ENCODE measurements at regions not wholly inside any gene's neighbourhood (a gene's known extent, or its start where the extent isn't known, plus 50 kb on each side); places are given as distances from the start of the nearest gene placed in this dataset.
"Not testable (repeated sequence)": the region's sequence is repeated elsewhere in the genome, so short reads cannot be mapped to it uniquely, and the experiment has no call there.

GRCh38 chr7:138309186-138309585 is 150.9 kb upstream of the TRIM24 start:
- no peak for ATAC-seq (ENCODE audit: low FRiP score)

DNA sequence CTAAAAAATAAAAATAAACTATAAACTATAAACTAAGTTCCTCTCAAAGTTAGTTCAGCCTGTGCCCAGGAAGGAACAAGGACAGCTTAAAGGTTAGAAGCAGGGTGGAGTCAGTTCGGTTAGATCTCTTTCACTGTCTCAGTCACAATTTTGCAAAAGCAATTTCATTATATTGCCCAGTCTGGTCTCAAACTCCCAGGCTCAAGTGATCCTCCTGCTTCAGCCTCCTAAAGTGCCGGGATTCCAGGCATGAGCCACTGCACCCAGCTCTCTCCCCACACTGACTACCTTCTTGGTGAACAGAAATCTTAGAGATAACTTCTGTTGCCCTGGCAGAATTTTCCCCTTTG is 146.3 kb upstream of the TRIM24 start:
- ATAC-seq (ENCODE audit: low FRiP score) (no peak), DNase-seq (ENCODE audit: low spot score) (no peak)
- TF ChIP-seq, protein P1, sequence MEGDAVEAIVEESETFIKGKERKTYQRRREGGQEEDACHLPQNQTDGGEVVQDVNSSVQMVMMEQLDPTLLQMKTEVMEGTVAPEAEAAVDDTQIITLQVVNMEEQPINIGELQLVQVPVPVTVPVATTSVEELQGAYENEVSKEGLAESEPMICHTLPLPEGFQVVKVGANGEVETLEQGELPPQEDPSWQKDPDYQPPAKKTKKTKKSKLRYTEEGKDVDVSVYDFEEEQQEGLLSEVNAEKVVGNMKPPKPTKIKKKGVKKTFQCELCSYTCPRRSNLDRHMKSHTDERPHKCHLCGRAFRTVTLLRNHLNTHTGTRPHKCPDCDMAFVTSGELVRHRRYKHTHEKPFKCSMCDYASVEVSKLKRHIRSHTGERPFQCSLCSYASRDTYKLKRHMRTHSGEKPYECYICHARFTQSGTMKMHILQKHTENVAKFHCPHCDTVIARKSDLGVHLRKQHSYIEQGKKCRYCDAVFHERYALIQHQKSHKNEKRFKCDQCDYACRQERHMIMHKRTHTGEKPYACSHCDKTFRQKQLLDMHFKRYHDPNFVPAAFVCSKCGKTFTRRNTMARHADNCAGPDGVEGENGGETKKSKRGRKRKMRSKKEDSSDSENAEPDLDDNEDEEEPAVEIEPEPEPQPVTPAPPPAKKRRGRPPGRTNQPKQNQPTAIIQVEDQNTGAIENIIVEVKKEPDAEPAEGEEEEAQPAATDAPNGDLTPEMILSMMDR (IDR thresholded peaks at IDR 0.05), result no peak

More at GRCh38 chr7:138309186-138309585, 150.9 kb upstream of the TRIM24 start:
- TF ChIP-seq, protein P1 (IDR thresholded peaks at IDR 0.05), result no peak
- DNase-seq (ENCODE audit: low spot score), result no peak

- ATAC-seq (ENCODE audit: low FRiP score) (no peak), DNase-seq (ENCODE audit: low spot score) (no peak)
- TF ChIP-seq, protein P1 (IDR thresholded peaks at IDR 0.05), result no peak
Measured at GRCh38 chr7:138316421-138317043, 143.5 kb upstream of the TRIM24 start.

DNA sequence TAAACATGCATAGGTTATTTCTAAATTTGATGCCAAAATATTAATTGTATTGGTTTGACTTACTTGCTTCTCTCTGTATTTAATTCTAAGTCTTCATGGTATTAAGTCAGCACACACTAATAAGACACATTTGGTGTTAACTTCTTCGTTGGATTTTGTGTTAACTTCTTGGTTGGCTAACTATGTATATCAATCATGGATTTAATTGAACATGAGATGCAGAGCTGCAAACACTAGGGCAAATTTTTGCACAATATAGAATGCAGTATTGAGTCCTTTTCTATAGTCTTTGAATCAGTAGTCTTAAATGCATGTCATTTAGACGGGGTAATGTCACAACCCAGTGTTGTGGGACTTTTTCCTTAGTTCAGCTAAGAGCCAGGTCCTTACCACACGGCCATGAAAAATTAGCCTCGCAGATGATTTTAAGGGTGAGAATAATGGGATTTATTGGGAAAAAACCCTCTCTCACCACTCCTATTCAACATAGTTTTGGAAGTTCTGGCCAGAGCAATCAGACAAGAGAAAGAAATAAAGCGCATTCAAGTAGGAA is 142.9 kb upstream of the TRIM24 start:
- DNase-seq (ENCODE audit: low spot score) (no peak), ATAC-seq (ENCODE audit: low FRiP score) (no peak)
- TF ChIP-seq, protein P1 (IDR thresholded peaks at IDR 0.05), result no peak

DNA sequence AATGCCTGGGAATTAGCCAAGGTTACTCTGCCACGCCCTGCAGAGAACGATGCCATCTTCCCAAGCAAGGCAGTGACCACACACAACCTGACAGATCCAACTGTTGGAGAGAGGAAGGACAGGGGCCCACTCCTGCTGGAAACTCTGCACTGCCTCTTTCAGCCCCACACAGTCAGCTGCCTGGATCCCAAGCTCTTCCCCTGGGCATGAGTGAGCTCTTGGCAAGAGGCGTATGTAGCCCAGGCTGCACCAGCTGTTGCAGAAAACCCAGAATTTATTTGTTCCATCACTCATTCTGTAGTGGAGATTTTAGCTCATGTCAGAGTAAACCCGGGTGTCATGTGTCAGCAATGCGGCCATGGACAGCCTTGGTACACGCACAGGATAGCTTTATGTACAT is 135.1 kb upstream of the TRIM24 start:
- DNase-seq (ENCODE audit: low spot score), result no peak
- no peak for ATAC-seq (ENCODE audit: low FRiP score)
- TF ChIP-seq, protein P1 (IDR thresholded peaks at IDR 0.05), result no peak

DNA sequence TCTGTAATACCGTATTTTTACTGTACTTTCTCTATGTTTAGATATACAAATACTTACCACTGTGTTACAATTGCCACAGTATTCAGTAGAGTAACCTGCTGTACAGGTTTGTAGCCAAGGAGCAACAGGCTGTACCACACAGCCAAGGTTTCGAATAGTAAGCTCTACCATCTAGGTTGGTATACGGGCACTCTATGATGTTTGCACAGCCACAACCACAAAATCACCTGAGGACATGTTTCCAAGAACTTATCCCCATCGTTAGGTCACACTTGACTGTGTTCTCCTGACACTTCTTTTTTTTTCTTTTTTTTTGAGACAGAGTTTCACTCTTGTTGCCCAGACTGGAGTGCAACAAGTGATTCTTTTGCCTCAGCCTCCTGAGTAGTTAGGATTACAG is 134.6 kb upstream of the TRIM24 start:
- DNase-seq (ENCODE audit: low spot score), result no peak
- TF ChIP-seq, protein P1 (IDR thresholded peaks at IDR 0.05), result no peak
- ATAC-seq (ENCODE audit: low FRiP score), result no peak

DNA sequence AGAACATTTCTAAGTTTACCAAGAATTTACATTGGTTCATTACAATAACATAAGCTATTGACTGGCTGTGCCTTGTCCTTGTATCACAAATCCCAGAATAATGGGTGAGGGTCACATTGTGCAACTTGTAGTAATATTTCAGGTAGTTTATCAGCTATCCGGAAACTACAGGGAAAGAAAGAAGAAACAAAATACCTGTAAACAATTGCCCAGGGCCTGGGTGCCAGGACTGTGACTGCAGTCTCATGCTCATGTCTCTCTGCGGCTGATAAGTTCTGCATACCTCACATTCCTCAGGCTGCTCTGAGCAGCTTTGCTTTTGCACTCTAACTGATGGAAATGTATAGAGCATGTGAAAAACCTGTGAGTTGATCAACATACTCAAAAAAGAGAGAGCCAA is 131.8 kb upstream of the TRIM24 start:
- TF ChIP-seq, protein P1 (IDR thresholded peaks at IDR 0.05), result no peak
- DNase-seq (ENCODE audit: low spot score) (no peak), ATAC-seq (ENCODE audit: low FRiP score) (no peak)

DNA sequence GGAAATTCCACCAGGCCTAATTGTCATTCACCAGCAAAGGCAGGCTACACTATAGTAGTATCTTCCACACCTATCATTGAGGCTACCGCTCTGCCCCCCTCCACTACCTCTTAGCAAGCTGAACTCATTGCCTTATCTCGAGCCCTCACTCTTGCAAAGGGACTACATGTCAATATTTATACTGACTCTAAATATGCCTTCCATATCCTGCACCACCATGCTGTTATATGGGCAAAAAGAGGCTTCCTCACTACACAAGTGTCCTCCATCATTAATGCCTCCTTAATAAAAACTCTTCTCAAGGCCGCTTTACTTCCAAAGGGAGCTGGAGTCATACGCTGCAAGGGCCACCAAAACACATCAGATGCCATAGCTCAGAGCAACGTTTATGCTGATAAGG is 127.2 kb upstream of the TRIM24 start:
- not testable (repeated sequence) for ATAC-seq (ENCODE audit: low FRiP score); DNase-seq (ENCODE audit: low spot score)

Measured in omental fat pad (tissue), 3 donors.